GM13976 (cell line): ENCODE measurements at regions not wholly inside any gene's neighbourhood (a gene's known extent, or its start where the extent isn't known, plus 50 kb on each side); places are given as distances from the start of the nearest gene placed in this dataset.

Experiments used
- DNase-seq: peaks from one replicate; pipeline ENCODE4 v3.0.0; 2012; ENCODE audit warnings: low spot score
- in situ Hi-C: fragments of 300-500 bp; cut with MboI; formaldehyde crosslinking; loops from one replicate; pipeline ENCODE4 v1.12.0; 2022; ENCODE audit warnings: low sequenced_read_pairs, mixed read lengths, inconsistent platforms; ENCODE audit not compliant: unreplicated experiment
- TF ChIP-seq, protein P1 (sequence below): IDR thresholded peaks from 2 replicates; pipeline ENCODE4 v1.5.1; 2012; ENCODE audit warnings: borderline replicate concordance, mild to moderate bottlenecking; ENCODE audit not compliant: insufficient read depth; ENCODE audit errors: extremely low read depth, missing control alignments, control extremely low read depth

DNA sequence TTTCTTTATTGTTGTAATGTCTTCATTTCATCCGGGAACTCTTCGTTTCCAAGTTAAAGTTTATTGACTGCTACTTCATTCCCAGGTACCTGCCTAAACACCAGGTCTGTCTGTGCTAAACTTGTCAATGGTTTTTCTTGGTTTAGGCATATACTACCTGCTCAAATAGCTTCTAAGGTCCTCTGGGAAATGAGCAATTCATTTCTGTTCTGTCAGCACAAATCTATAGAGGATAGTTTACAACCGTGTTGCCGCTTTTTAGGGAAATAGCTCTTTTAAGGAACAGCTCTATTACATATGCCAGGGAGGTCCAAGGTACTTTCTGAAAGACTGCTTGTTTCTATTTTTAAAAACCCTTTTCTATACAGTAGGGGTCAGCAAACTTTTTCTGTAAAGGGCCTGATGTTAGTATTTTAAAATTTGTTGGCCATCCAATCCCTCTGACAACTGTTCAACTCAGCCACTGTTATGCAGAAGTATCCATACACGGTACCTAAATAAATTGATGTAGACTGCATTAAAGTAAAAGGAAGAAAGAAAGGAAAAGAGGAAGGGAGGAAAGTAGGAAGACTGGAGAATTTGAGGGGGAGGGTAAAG is 222.7 kb upstream of the PTBP2 start:
- TF ChIP-seq, protein P1, sequence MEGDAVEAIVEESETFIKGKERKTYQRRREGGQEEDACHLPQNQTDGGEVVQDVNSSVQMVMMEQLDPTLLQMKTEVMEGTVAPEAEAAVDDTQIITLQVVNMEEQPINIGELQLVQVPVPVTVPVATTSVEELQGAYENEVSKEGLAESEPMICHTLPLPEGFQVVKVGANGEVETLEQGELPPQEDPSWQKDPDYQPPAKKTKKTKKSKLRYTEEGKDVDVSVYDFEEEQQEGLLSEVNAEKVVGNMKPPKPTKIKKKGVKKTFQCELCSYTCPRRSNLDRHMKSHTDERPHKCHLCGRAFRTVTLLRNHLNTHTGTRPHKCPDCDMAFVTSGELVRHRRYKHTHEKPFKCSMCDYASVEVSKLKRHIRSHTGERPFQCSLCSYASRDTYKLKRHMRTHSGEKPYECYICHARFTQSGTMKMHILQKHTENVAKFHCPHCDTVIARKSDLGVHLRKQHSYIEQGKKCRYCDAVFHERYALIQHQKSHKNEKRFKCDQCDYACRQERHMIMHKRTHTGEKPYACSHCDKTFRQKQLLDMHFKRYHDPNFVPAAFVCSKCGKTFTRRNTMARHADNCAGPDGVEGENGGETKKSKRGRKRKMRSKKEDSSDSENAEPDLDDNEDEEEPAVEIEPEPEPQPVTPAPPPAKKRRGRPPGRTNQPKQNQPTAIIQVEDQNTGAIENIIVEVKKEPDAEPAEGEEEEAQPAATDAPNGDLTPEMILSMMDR = no peak
- in situ Hi-C loops = no loop called here
- DNase-seq = no peak

DNA sequence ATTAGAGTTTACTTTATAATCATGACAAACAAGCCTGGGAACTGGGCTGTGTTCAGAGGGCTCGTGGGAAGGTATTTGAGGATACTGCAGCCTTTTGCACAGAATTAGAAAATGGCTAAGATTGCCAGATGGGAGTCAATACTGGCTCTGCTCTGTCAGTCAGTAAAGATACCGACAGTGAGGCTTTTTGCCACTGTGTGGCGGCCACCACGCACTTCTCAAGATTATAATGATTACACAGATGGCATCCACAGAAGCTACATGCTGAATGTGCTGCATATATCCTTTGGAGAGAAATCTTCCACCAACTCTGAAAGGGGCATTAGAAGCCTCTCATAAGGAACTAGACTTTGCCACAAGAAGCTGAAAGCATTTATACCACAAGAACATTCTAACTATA is 213.4 kb upstream of the PTBP2 start:
- TF ChIP-seq, protein P1 = no peak
- no peak for DNase-seq
- in situ Hi-C loops = no loop called here

DNA sequence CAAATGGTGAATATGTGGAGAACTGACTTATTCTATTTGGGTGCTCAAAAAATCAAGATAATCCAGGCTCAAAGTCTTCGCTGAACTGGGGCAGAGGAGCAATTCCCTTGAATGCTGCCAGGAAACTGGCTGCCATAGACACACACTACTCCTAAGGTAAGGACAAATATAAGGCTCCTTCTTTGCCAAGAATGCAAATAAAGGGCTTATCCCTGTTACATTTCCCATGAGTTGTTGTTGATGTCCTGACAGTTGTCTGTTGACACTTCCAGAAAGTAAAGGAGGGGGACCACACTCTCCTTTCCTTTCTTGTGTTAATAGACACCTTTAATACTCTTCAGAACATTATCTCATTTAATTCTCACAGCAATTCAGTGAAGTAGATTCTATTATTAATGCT is 212.2 kb upstream of the PTBP2 start:
- DNase-seq = no peak
- TF ChIP-seq, protein P1 = no peak
- in situ Hi-C loops = no loop called here

DNA sequence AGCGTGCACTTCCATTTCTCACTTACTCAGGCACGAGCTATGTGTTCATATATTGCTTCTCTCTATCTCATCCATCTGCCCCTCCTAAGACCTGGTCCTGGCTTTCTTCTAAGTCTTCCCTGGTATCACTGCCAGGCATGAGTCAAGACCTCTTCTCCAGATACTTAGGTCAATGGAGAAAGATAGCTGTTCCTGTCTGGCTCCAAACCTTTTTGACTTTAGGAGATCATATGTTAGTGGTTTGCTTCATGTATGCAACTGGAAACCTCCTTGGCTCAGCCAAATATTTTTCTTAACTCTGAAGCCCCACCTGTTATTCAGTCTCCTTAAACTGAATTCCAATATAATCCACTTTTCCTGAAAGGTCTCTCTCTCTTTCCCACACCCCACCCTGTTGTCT is 211.6 kb upstream of the PTBP2 start:
- DNase-seq = no peak
- TF ChIP-seq, protein P1 = no peak
- in situ Hi-C loops = no loop called here

DNA sequence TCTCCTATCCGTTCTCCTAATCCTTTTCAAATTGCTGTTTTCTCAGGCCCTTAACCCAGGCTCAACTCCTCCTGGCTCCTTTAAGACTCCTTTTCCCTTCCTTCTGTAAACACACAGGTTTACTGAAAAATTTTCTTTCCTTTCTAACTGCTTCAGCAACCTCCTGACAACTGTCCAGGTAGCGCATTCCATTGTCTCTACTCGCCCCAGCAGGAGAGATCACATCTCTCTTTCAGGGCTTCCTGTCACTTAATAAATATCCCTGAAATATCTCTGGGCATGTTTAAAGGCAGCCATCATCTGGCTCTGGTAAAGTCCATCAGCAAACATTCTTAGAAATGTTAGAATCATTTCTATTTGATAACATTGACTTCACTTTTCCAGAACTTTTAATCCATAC is 211.2 kb upstream of the PTBP2 start:
- TF ChIP-seq, protein P1 = no peak
- no peak for DNase-seq
- in situ Hi-C loops = no loop called here

DNA sequence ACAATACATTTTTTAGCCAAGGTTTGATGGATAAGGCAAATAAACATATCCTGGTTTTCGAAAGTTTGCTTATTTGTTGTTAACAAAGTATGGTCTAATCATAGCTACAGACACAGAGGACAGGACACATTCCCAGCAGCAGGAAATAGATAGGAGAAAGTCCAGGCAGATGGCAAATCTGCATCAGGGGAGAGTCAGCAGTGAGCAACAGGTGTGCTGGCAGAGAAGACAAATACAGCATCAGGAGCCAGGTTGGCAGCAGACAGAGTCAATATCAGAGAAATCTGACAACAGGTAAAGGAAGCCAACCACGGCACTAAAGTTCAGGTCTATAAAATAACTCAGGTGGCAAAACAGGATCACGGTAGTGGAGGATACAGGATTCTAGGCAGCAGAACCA is 210.7 kb upstream of the PTBP2 start:
- in situ Hi-C loops = no loop called here
- TF ChIP-seq, protein P1 = no peak
- DNase-seq = no peak
